HG02678 (cell line): ENCODE measurements at regions not wholly inside any gene's neighbourhood (a gene's known extent, or its start where the extent isn't known, plus 50 kb on each side); places are given as distances from the start of the nearest gene placed in this dataset.
"Not testable (repeated sequence)": the region's sequence is repeated elsewhere in the genome, so short reads cannot be mapped to it uniquely, and the experiment has no call there.

Source experiments
- ATAC-seq: cut with Tn5 transposase; IDR thresholded peaks from one replicate; pipeline ENCODE4 v1.9.1; 2021; ENCODE audit warnings: mild to moderate bottlenecking, moderate library complexity; ENCODE audit not compliant: unreplicated experiment

GRCh38 chr6:44020148-44020547, 107.1 kb downstream of the MRPL14 start:
- no peak for ATAC-seq

- ATAC-seq, result not testable (repeated sequence)
Observed at GRCh38 chr6:44017307-44017706, 109.9 kb downstream of the MRPL14 start.

- ATAC-seq, result no peak
Observed at GRCh38 chr6:44016131-44016870, 111.0 kb downstream of the MRPL14 start.

GRCh38 chr6:44012078-44012493, 115.2 kb downstream of the MRPL14 start:
- no peak for ATAC-seq

- no peak for ATAC-seq
Observed at GRCh38 chr6:44011350-44011920, 115.8 kb downstream of the MRPL14 start.

- no peak for ATAC-seq
Observed at GRCh38 chr6:44010411-44011349, 116.6 kb downstream of the MRPL14 start.

GRCh38 chr6:44009425-44010321, 117.6 kb downstream of the MRPL14 start:
- ATAC-seq, result no peak

- no peak for ATAC-seq
Observed at GRCh38 chr6:44008821-44009370, 118.4 kb downstream of the MRPL14 start.

- ATAC-seq, result no peak
Observed at GRCh38 chr6:44007818-44008621, 119.2 kb downstream of the MRPL14 start.

- ATAC-seq, result no peak
Observed at GRCh38 chr6:44006872-44007303, 120.4 kb downstream of the MRPL14 start.

- no peak for ATAC-seq
Observed at GRCh38 chr6:44006123-44006871, 121.0 kb downstream of the MRPL14 start.

- ATAC-seq, result no peak
Observed at GRCh38 chr6:44005507-44005903, 121.7 kb downstream of the MRPL14 start.

GRCh38 chr6:44004625-44005506, 122.4 kb downstream of the MRPL14 start:
- no peak for ATAC-seq

- ATAC-seq, result no peak
Observed at GRCh38 chr6:44004136-44004535, 123.1 kb downstream of the MRPL14 start.

GRCh38 chr6:44003345-44004061, 123.7 kb downstream of the MRPL14 start:
- no peak for ATAC-seq

- peak; percentile 42 for ATAC-seq
Observed at GRCh38 chr6:44002593-44003344, 124.5 kb downstream of the MRPL14 start.
